HG03565 (cell line): ENCODE measurements at regions not wholly inside any gene's neighbourhood (a gene's known extent, or its start where the extent isn't known, plus 50 kb on each side); places are given as distances from the start of the nearest gene placed in this dataset.
"Not testable (repeated sequence)": the region's sequence is repeated elsewhere in the genome, so short reads cannot be mapped to it uniquely, and the experiment has no call there.

Source experiments
- ATAC-seq: cut with Tn5 transposase; IDR thresholded peaks from one replicate; pipeline ENCODE4 v1.9.1; 2021; ENCODE audit warnings: mild to moderate bottlenecking, moderate library complexity; ENCODE audit not compliant: unreplicated experiment

- peak; percentile 91 for ATAC-seq
These were observed 181.4 kb upstream of the TUBA3C start for GRCh38 chr13:19362946-19363510.

- ATAC-seq = not testable (repeated sequence)
These were observed 178.1 kb upstream of the TUBA3C start for GRCh38 chr13:19359697-19360096.

GRCh38 chr13:19345916-19346422, 164.3 kb upstream of the TUBA3C start:
- no peak for ATAC-seq

- no peak for ATAC-seq
These were observed 163.5 kb upstream of the TUBA3C start for GRCh38 chr13:19345158-19345557.

- ATAC-seq = peak; percentile 90
These were observed 163.0 kb upstream of the TUBA3C start for GRCh38 chr13:19344585-19345120.

GRCh38 chr13:19332378-19332777, 150.8 kb upstream of the TUBA3C start:
- ATAC-seq = no peak

- no peak for ATAC-seq
These were observed 147.7 kb upstream of the TUBA3C start for GRCh38 chr13:19329365-19329764.

- ATAC-seq = no peak
These were observed 142.7 kb upstream of the TUBA3C start for GRCh38 chr13:19324325-19324724.

- ATAC-seq = no peak
These were observed 139.6 kb upstream of the TUBA3C start for GRCh38 chr13:19321222-19321621.

GRCh38 chr13:19305434-19305833, 123.8 kb upstream of the TUBA3C start:
- no peak for ATAC-seq

- no peak for ATAC-seq
These were observed 107.6 kb upstream of the TUBA3C start for GRCh38 chr13:19289180-19289579.

- ATAC-seq = no peak
These were observed 102.2 kb upstream of the TUBA3C start for GRCh38 chr13:19283836-19284235.

- no peak for ATAC-seq
These were observed 86.7 kb upstream of the TUBA3C start for GRCh38 chr13:19268331-19268730.

- ATAC-seq = no peak
These were observed 86.1 kb upstream of the TUBA3C start for GRCh38 chr13:19267746-19268145.

- ATAC-seq = no peak
These were observed 85.4 kb upstream of the TUBA3C start for GRCh38 chr13:19266979-19267378.

GRCh38 chr13:19264711-19265110, 83.1 kb upstream of the TUBA3C start:
- ATAC-seq = no peak

- no peak for ATAC-seq
These were observed 70.8 kb upstream of the TUBA3C start for GRCh38 chr13:19252381-19252780.

GRCh38 chr13:19239114-19239860, 57.7 kb upstream of the TUBA3C start:
- peak; percentile 52 for ATAC-seq
